HAP-1 (cell line): ENCODE measurements at regions not wholly inside any gene's neighbourhood (a gene's known extent, or its start where the extent isn't known, plus 50 kb on each side); places are given as distances from the start of the nearest gene placed in this dataset.
"Not testable (repeated sequence)": the region's sequence is repeated elsewhere in the genome, so short reads cannot be mapped to it uniquely, and the experiment has no call there.

Source experiments
- DNase-seq, 2 experiments: peaks; one replicate each; pipeline ENCODE4 v3.0.0-alpha.2; 2016 to 2020; ENCODE audit warnings: low spot score in 2 of 2
- H3K27me3 ChIP-seq: fragments of 250-450 bp; sonication (Bioruptor Pico); 2 replicates; pipeline ENCODE4 v1.5.1; 2020; ENCODE audit warnings: low read depth, mild to moderate bottlenecking, moderate library complexity
- H3K36me3 ChIP-seq: fragments of 250-450 bp; sonication (Bioruptor Pico); replicated peaks from 2 replicates; pipeline ENCODE4 v1.5.1; 2020; ENCODE audit warnings: mild to moderate bottlenecking
- H3K4me1 ChIP-seq: fragments of 250-450 bp; sonication (Bioruptor Pico); 2 replicates; pipeline ENCODE4 v1.5.1; 2020; ENCODE audit warnings: mild to moderate bottlenecking
- H3K4me3 ChIP-seq: fragments of 250-450 bp; sonication (Bioruptor Pico); 2 replicates; pipeline ENCODE4 v1.5.1; 2020; ENCODE audit warnings: mild to moderate bottlenecking, moderate library complexity
- H3K9me3 ChIP-seq: fragments of 250-450 bp; sonication (Bioruptor Pico); 2 replicates; pipeline ENCODE4 v1.5.1; 2020; ENCODE audit warnings: mild to moderate bottlenecking, moderate library complexity
- in situ Hi-C: fragments of 300-500 bp; cut with MboI; formaldehyde crosslinking; loops from 3 replicates; pipeline ENCODE4 v1.14.3; 2020; ENCODE audit warnings: low sequenced_read_pairs, inconsistent platforms, mixed read lengths

GRCh38 chr3:166005126-166005525, 167.9 kb upstream of the BCHE start:
- Histone ChIP-seq H3K9me3 (no peaks in the 10 kb centered on the region), H3K4me3 (no peak overlapping the region), H3K4me1 (no peaks in the 10 kb centered on the region), H3K36me3 (no peaks in the 10 kb centered on the region), H3K27me3 (no peaks in the 10 kb centered on the region)
- DNase-seq: no peak
- in situ Hi-C loops: no loop called here

GRCh38 chr3:165994293-165994692, 157.1 kb upstream of the BCHE start:
- in situ Hi-C loops: no loop called here

GRCh38 chr3:165984589-165984988, 147.4 kb upstream of the BCHE start:
- Histone ChIP-seq H3K36me3 (no peaks in the 10 kb centered on the region), H3K4me1 (no peaks in the 10 kb centered on the region), H3K4me3 (no peak overlapping the region), H3K27me3 (no peaks in the 10 kb centered on the region), H3K9me3 (no peaks in the 10 kb centered on the region)
- in situ Hi-C loops: no loop called here
- DNase-seq: no peak

More at GRCh38 chr3:165994293-165994692, 157.1 kb upstream of the BCHE start:
- H3K4me3 ChIP-seq: no peak overlapping the region
- no peaks in the 10 kb centered on the region for H3K9me3 ChIP-seq
- DNase-seq: no peak
- no peaks in the 10 kb centered on the region for H3K36me3 ChIP-seq
- no peaks in the 10 kb centered on the region; the same call in 1 of the 2 replicates for H3K4me1 ChIP-seq
- H3K27me3 ChIP-seq: no peaks in the 10 kb centered on the region

- in situ Hi-C loops: no loop called here
- Histone ChIP-seq H3K36me3 (no peaks in the 10 kb centered on the region), H3K4me1 (no peaks in the 10 kb centered on the region), H3K4me3 (no peak overlapping the region), H3K9me3 (no peaks in the 10 kb centered on the region), H3K27me3 (no peaks in the 10 kb centered on the region)
- DNase-seq: no peak
These were observed 146.1 kb upstream of the BCHE start for GRCh38 chr3:165983284-165983683.

- H3K36me3 ChIP-seq: no peaks in the 10 kb centered on the region
- in situ Hi-C loops: no loop called here
- no peaks in the 10 kb centered on the region for H3K9me3 ChIP-seq
- no peak overlapping the region for H3K4me3 ChIP-seq
- no peaks in the 10 kb centered on the region for H3K4me1 ChIP-seq
- DNase-seq: no peak
- no peaks in the 10 kb centered on the region for H3K27me3 ChIP-seq
These were observed 144.1 kb upstream of the BCHE start for GRCh38 chr3:165981318-165981717.

GRCh38 chr3:165960825-165961224, 123.6 kb upstream of the BCHE start:
- H3K4me1 ChIP-seq, in situ Hi-C loops: not testable (repeated sequence)

GRCh38 chr3:165954171-165954570, 116.9 kb upstream of the BCHE start:
- in situ Hi-C loops: no loop called here
- Histone ChIP-seq H3K36me3 (no peaks in the 10 kb centered on the region), H3K27me3 (no peaks in the 10 kb centered on the region), H3K4me1 (no peaks in the 10 kb centered on the region), H3K9me3 (no peaks in the 10 kb centered on the region), H3K4me3 (no peak overlapping the region)
- DNase-seq: no peak

More at GRCh38 chr3:165960825-165961224, 123.6 kb upstream of the BCHE start:
- not testable (repeated sequence) for H3K27me3 ChIP-seq, H3K36me3 ChIP-seq, DNase-seq, H3K4me3 ChIP-seq, H3K9me3 ChIP-seq

GRCh38 chr3:165946360-165946759, 109.1 kb upstream of the BCHE start:
- Histone ChIP-seq H3K36me3 (no peaks in the 10 kb centered on the region), H3K9me3 (no peaks in the 10 kb centered on the region), H3K27me3 (no peaks in the 10 kb centered on the region), H3K4me3 (no peak overlapping the region), H3K4me1 (no peaks in the 10 kb centered on the region)
- no peak for DNase-seq
- in situ Hi-C loops: no loop called here

- no peaks in the 10 kb centered on the region for H3K4me1 ChIP-seq
- no peaks in the 10 kb centered on the region for H3K27me3 ChIP-seq
- in situ Hi-C loops: no loop called here
- no peaks in the 10 kb centered on the region for H3K36me3 ChIP-seq
- DNase-seq: no peak
- no peaks in the 10 kb centered on the region for H3K9me3 ChIP-seq
- H3K4me3 ChIP-seq: no peak overlapping the region
These were observed 101.8 kb upstream of the BCHE start for GRCh38 chr3:165938986-165939540.

GRCh38 chr3:165936081-165936480, 98.9 kb upstream of the BCHE start:
- H3K4me3 ChIP-seq, in situ Hi-C loops, H3K9me3 ChIP-seq, DNase-seq, H3K36me3 ChIP-seq, H3K4me1 ChIP-seq, H3K27me3 ChIP-seq: not testable (repeated sequence)

- in situ Hi-C loops, H3K9me3 ChIP-seq, H3K4me1 ChIP-seq, H3K4me3 ChIP-seq, DNase-seq, H3K36me3 ChIP-seq, H3K27me3 ChIP-seq: not testable (repeated sequence)
These were observed 87.1 kb upstream of the BCHE start for GRCh38 chr3:165924301-165924791.

GRCh38 chr3:165920984-165921383, 83.8 kb upstream of the BCHE start:
- Histone ChIP-seq H3K9me3 (no peaks in the 10 kb centered on the region), H3K4me1 (no peaks in the 10 kb centered on the region), H3K36me3 (no peaks in the 10 kb centered on the region), H3K4me3 (no peak overlapping the region), H3K27me3 (no peaks in the 10 kb centered on the region)
- in situ Hi-C loops: no loop called here
- DNase-seq: no peak

GRCh38 chr3:165919284-165919683, 82.1 kb upstream of the BCHE start:
- H3K9me3 ChIP-seq: no peaks in the 10 kb centered on the region
- no peaks in the 10 kb centered on the region for H3K4me1 ChIP-seq
- no peaks in the 10 kb centered on the region for H3K36me3 ChIP-seq
- no peak for DNase-seq
- no peaks in the 10 kb centered on the region for H3K27me3 ChIP-seq
- in situ Hi-C loops: no loop called here
- H3K4me3 ChIP-seq: no peak overlapping the region

GRCh38 chr3:165918657-165918979, 81.4 kb upstream of the BCHE start:
- H3K27me3 ChIP-seq: no peaks in the 10 kb centered on the region
- no peak overlapping the region for H3K4me3 ChIP-seq
- H3K36me3 ChIP-seq: no peaks in the 10 kb centered on the region
- H3K4me1 ChIP-seq: no peaks in the 10 kb centered on the region
- no peak for DNase-seq
- H3K9me3 ChIP-seq: no peaks in the 10 kb centered on the region
- in situ Hi-C loops: no loop called here

- H3K4me1 ChIP-seq, H3K36me3 ChIP-seq, H3K4me3 ChIP-seq, in situ Hi-C loops, H3K9me3 ChIP-seq, H3K27me3 ChIP-seq, DNase-seq: not testable (repeated sequence)
These were observed 80.9 kb upstream of the BCHE start for GRCh38 chr3:165917938-165918656.
